Stimulated activated CD8-positive, alpha-beta memory T cell treated with anti-CD3 and anti-CD28 coated beads, Interleukin-15, amount 100 ng/mL, for 4 hours (primary cell): ENCODE measurements at regions not wholly inside any gene's neighbourhood (a gene's known extent, or its start where the extent isn't known, plus 50 kb on each side); places are given as distances from the start of the nearest gene placed in this dataset.
"Not testable (repeated sequence)": the region's sequence is repeated elsewhere in the genome, so short reads cannot be mapped to it uniquely, and the experiment has no call there.

Experiments
- DNase-seq, 2 donors: peaks; one replicate each; pipeline ENCODE4 v3.0.0-alpha.2; 2020; ENCODE audit warnings: low read depth in 2 of 2

DNA sequence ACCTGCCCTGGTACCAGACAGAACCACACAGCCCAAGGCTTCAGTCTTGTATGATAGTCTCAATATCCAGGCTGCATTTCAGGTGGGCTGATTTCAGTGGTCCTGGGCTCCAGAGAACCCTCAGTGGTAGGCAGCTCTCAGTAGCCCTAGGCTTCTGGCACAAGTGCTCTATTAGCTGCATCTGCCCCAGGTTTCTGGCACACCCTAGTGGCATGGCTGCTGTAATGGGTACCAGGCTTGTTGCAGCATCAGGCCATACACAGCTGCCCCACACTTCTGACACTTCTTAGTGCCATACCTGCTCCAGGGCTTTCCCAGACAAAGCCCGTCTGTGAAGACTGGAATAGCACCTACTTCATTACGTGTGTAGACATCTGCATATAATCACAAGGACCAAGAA, 1062.2 kb upstream of the EPHA6 start:
- DNase-seq = no peak

DNA sequence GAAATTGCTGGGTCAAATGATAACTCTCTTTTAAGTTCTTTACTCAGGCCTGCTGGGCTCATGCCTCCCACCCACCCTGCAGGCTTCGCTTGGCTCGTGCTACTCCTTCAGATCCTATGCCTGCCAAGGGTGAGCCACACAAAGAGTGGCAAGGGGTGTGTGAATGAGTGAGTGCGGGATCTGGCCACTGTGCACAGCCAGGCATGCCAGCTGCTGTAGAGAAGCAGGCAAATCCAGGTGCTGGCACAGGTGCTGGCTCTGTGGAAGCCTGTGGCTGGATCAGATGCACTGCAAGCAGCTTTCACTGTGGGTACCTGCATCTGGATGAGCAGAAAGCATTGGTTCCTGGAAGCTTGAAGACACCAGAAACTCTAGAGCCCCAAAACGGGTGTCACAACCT, 1055.7 kb upstream of the EPHA6 start:
- DNase-seq = no peak

DNA sequence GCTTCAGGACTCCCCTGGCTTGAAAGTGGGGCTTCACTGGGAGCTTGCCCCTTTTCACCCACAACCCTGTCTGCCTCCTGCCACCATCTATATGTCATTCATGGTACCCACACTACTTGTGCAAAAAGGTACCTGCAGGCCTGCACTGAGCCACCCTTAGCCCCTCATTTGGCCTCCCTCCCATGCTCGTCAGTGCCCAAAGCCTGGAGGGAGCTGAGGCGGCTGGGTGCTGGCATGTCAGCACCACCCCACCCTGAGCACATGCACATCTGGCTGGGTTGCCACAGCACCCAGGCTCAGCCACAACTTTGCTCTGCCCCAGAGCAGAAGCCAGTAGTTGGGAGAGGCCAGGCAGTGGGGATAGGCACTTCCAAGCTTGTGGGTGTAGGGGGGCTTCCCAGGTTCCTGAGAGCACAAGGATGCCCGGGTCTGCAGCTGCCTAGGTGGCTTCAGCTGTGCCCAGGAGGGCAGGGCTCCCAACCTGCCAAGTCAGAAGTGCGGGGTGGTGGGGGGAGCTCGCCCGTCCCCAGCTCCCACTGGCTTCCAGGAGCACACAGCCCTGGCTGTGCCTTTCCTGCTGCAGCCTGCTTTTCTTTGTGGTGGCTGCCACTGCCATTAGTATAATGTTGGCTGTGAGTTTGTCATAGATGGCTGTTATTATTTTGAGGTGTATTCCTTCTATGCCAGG, 1054.6 kb upstream of the EPHA6 start:
- no peak for DNase-seq

DNA sequence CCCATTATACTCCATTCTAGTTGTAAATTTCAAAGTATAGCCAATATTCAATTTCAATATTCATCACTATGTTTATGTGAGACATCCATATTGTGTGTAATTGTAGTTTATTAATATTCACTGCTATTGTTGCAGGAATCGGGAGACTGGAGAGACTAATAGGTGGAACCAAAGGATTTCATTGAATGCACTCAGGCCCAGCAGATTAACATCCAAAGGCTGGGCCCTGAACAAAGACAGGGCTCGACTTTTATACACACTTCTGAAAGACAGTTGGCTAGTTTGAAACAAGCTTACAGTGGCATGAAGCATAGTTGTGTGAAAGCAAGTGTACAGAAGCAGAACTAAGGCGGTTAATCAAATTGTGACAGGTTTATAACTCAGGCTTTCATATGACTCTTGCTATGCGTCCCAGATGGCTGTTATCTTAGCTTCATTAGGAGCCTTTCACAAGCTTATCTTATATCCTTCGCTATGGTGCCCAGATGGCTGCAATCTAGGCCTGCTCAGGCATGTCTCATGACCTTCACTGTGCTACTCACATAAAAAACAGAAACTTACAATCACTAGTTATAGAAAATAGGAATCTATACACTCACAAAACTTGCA, 1038.8 kb upstream of the EPHA6 start:
- no peak for DNase-seq

DNA sequence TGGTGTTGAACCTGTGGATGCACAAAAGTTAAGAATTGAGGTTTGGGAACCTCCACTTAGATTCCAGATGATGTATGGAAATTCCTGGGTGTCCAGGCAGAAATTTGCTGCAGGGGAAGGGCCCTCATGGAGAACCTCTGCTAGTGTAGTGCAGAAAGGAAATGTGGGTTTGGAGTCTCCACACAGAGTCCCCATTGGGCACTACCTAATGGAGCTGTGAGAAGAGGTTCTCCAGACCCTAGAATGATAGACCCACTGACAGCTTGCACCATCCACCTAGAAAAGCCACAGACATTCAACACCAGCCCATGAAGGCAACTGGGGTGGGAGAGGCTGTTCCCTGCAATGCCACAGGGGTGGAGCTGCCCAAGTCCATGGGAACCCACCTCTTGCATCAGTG, 1032.8 kb upstream of the EPHA6 start:
- DNase-seq = no peak

DNA sequence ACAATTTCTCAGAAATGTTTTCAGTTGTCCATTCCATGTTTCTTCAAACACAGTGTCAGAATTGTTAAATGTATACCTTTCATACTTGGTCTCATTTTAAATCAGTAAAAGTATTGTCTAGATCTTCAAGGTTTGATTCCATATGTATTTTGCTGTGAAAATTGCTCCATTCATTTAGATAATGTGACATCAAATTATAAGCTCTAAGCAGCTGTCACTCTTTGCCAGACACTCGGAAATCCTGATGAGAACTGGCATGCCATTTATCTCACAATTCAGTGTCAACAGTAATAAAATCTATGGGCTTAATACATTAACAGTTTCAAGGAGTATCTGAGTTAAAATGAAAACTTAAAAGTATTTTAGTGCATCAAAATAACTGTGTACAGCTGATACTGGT, 1025.3 kb upstream of the EPHA6 start:
- no peak for DNase-seq

DNA sequence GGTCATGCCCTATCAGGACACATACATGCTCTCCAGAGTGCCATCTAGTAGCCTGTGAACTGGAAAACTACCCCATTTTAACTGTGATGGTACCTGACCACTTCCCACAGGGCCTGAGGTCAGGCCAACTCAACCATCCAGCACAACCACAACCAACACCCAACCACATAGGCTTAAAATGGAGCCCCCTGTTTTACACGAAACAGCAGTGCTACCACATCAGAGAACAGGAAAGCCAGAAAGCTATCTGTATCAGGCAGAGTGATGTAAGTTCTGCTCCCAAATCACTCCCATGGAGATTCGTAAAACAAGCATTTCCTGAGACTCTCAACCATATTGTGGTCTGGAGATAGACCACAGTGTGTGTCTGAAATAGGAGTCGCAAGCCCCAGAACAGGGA, 1017.3 kb upstream of the EPHA6 start:
- no peak for DNase-seq

DNA sequence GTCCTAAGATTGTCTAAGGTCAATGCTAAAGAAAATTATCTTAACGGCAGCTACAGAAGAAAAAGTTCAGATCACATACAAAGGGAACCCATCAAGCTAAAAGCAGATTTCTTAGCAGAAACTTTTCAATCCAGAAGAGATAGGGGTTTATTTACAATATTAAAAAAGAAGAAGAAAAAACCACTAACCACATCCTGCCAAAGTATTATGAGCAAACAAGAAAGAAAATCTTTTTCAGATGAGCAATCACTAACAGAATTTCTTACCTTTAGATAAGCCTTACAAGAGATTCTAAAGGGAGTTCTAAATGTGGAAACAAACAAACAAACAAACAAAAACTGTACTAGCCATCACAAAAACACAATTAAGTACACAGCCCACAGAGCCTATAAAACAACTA, 1015.8 kb upstream of the EPHA6 start:
- no peak for DNase-seq

DNA sequence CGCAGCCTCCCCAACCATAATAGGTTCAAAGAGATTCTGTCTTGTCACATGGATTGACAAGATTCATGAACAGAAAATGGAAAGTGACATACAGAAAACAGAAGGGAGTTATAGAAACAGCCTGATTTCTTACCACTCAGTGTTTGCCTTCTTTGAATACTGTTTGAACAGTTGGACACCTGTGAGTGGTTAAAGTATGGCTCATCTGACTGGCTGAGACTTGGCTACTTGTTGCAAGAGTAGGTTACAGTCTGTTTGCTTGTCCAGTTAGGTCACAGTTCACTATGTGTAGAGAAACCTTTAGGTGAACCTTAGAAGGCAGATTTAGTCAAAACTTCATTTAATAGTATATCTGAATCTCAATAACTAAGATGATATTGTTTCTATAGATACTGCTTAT, 1003.9 kb upstream of the EPHA6 start:
- no peak for DNase-seq

DNA sequence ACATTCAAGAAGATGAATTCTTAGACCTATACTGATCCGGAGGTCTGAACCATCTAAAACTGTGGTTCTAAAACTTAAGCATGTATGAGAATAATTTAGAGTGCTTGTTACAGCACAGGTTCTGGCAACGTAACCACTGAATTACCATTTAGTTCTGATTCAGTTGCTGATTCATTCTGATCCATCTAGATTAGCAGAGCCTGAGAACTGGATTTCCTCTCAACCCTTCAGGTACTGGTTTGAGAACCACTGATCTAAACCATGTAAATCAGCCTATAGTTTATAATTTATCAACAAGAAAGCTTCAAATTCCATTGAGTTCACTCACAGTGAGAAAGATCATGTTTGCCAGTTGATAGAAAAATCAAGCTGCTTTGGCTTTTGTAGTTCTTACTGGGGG, 1001.1 kb upstream of the EPHA6 start:
- no peak for DNase-seq

DNA sequence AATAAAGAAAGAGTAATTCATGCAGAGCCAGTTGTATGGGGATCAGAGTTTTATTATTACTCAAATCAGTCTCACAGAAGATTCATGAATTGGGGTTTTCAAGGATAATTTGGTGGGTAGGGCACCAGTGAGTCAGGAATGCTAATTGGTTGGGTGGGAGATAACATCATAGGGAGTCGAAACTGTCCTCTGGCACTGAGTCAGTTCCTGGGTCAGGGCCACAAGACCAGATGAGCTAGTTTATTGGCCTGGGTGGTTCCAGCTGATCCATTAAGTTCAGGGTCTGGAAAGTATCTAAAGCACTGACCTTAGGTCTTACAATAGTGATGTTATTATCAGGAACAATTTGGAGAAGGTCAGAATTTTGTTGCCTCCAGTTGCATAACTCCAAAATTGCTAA, 998.6 kb upstream of the EPHA6 start:
- no peak for DNase-seq

DNA sequence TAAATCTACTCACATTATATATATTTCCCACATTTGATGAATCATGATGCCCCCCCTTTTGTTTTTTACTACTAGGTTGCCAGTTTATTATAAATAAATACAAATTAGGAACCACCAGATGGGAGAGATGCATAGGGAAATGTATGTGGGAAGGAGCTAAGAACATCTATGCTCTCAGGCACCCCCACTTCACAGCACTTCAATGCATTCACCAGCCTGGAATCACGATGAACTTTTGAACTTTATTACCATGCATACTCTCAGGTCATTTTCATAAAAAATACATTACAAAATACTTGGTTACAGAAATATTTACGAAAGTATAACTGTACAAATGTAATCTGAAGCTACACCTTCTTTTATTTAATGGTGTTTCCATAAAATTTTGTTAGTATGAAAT, 988.0 kb upstream of the EPHA6 start:
- no peak for DNase-seq

DNA sequence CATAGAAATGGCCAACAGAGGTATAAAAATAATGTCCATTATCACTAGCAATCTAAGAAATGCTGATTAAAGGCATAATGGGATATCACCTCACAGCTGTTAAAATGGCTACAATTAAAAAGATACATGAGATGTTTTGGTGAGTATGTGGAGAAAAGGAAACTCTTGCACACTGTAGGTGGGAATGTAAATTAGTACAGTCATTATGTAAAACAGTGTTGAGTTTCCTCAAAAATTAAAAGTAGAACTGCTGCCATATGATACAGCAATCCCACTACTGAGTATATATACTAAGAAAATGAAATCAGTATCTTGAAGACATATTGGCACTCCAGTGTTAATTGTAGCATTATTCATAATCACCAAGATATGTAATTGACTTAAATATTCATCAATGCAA, 982.2 kb upstream of the EPHA6 start:
- no peak for DNase-seq

DNA sequence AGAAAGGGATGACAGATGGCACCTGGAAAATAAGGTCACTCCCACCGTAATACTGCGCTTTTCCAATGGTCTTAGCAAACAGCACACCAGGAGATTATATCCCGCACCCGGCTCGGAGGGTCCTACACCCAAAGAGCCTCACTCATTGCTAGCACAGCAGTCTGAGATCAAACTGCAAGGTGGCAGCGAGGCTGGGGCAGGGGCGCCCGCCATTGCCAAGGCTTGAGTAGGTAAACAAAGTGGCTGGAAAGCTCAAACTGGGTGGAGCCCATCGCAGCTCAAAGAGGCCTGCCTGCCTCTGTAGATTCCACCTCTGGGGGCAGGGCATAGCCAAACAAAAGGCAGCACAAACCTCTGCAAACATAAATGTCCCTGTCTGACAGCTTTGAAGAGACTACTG, 953.8 kb upstream of the EPHA6 start:
- DNase-seq = not testable (repeated sequence)

DNA sequence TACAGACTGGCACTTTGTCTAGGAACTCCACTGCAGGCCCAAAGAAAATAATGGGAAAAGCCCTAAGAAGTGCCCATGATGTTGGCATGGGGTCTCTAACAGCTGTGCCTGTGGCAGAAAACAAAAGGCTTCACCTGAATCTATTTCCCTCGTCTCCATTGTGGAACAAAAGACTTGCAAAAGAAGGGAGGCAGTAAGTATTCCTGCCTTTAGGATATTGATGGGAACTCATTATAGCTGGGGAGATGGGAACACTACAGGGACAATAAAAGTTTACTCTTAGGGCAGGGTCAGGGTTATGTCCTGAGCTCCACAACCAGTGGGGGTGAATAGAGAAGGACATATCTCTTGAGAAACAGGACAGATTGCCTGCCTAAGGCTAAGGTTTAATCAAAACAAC, 930.6 kb upstream of the EPHA6 start:
- no peak for DNase-seq

DNA sequence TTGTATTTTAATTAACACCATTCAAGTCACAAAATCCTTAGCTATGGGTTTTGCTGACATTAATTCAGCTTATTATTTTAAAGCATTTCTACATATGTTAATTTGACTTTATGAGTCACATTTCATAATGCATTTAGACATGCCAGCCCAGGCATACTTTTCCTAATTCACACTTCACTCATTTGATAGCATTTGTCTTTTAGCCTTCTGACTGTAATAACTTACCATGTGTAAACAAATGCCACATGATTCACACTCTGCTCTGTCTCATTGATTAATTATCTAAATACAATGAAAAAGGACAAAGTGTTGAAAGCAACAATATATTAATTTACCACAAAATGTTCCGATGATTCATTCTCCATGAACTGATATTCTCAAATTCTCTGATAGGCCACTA, 927.8 kb upstream of the EPHA6 start:
- no peak for DNase-seq

DNA sequence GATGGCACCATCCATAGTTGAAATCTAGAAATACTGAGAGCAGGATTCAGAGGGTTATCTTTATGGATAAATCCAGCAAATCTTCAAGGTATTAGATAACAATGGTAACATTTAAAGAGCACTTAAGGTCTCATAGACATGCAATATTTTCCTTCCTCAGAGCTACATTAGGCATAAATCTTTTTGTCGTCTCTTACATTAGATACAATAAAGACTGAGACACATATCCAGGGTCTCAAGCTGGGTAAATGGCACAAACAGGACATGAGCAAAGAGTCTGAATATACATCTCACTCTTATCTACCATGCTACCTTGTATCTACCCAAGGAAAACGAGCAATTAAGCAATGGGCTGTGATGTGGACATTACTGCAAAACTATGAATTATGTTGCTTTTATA, 927.3 kb upstream of the EPHA6 start:
- DNase-seq = no peak

DNA sequence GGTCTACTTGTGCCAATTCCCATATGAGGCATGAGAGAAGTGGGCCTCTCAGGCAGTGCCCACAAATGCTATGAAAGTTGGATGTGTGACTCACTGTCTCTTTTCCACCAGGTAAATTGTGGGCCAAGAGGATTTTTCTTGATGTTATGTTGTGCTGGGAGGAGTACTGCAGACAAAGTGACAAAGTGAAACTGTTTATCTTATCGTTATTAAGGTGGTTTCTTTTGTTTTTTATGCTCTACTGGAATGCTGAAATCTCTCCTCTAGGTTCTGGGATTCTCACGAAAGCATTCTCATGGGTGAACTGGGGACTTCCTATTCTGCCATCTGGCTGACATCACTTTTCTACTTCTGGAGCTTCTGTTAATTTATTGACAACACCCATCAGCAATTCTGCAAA, 919.6 kb upstream of the EPHA6 start:
- DNase-seq = no peak

DNA sequence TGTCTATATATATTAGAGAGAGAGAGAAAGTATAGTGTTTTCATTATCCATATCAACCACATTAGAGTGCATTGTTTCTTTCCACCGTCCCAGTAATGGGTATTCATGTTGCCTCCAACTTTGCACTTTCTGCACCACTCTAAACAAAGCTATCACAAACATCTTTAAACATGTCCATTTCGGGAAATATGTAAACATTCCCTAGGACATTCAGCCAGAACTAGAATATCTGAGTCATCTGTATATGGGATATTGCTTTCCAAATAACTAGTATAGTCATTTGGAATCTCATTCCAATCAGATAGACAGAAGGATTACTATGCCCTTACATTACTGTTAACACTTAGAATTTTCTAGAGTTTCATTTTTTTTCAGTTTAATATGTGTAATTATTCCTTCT, 914.9 kb upstream of the EPHA6 start:
- DNase-seq = no peak

DNA sequence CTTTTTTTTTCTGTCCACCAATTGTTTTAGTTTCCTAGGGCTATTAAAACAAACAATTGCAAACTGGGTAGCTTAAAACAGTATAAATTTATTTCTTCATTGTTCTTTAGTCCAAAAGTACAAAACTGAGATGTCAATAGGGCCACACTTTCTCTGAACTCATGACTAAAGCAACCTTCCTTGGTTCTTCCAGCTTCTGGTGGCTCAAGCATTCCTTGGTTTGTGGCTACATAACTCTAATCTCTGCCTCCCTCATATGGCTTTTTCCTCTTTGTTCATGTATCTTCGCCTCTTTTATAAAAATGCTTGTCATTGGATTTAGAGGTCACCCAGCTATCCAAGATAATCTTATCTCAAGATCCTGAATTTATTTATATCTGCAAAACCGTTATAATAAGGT, 914.5 kb upstream of the EPHA6 start:
- no peak for DNase-seq

DNA sequence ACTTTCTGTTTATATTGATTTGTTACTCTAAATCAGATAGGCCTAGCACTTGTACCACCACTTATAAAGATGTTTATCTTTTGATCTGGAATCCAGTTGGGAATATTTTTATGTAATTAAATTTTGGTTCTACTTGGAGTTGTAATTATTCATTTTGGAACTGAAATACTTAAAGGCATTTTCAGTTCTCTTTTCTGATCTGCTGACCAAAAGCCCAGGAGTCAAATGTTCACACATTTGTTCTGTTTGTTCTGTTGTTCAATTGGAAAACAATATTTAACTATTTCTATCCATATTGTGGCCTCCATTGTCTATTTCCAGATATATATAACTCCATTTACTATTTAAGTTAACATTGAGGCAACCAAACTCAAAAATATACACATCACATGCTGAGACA, 912.4 kb upstream of the EPHA6 start:
- DNase-seq = no peak

DNA sequence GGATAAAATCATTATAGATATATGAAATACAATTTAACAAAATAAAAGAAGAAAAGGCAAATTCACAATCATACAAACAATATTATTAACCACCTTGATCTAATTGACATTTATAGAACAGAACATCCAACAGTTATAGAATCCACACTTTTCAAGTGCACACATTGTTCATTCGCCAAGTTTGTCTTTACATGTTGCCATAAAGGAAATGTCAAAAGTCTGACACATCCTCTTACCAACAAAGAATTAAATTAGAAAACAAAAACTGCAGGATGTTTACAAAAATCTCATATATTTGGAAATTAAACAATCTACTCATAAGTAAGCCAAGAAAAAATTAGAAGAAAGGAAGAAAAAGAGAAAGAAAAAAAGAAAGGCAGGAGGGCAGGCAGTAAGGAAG, 909.2 kb upstream of the EPHA6 start:
- no peak for DNase-seq

DNA sequence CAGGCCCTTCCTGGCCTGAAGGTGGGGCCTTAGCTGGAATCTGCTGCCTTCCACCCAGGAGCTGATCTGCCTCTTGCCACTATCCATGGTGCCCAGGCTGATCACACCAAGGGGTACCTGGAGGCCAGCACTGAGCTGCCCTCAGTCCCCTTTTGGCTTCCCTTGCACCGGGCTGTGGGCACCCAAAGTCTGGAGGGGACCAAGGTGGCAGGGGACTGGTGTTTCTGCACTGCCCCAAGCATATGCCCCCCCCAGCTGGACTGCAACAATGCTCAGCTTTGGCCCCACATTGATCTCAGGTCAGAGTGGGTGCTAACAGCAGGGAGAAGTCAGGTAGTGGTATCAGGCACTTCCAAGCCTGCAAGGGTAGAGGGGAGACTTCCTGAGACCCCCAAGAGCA, 902.6 kb upstream of the EPHA6 start:
- no peak for DNase-seq
